Activated B cell treated with CpG ODN at 0.5 μM for 24 hours (primary cell): ENCODE measurements at regions not wholly inside any gene's neighbourhood (a gene's known extent, or its start where the extent isn't known, plus 50 kb on each side); places are given as distances from the start of the nearest gene placed in this dataset.

Source experiments
- ATAC-seq: fragments of 200-7000 bp; cut with Tn5 transposase; one replicate; pipeline ENCODE4 v1.10.0; 2021; ENCODE audit warnings: low read depth, mild to moderate bottlenecking, moderate library complexity
- CTCF ChIA-PET: fragments of 350-600 bp; sonication (Branson Sonifier 250); formaldehyde crosslinking; loops from one replicate; lab custom pipeline; 2021; ENCODE audit warnings: antibody characterized with exemption; lab: Charles Lee
- POLR2A ChIA-PET: fragments of 350-600 bp; sonication (Branson Sonifier 250); formaldehyde crosslinking; loops from one replicate; lab custom pipeline; 2021; ENCODE audit warnings: antibody characterized with exemption; lab: Charles Lee
- DNase-seq: peaks from one replicate; pipeline ENCODE4 v3.0.0; 2022
- H3K27ac Mint-ChIP-seq: one replicate; pipeline ENCODE4 v1.8.0; 2020; ENCODE audit warnings: mixed read lengths
- H3K27me3 Mint-ChIP-seq: one replicate; pipeline ENCODE4 v1.8.0; 2021; ENCODE audit warnings: mixed read lengths
- H3K36me3 Mint-ChIP-seq: one replicate; pipeline ENCODE4 v1.8.0; 2021; ENCODE audit warnings: low read depth, mixed read lengths
- H3K4me1 Mint-ChIP-seq: one replicate; pipeline ENCODE4 v1.8.0; 2021; ENCODE audit warnings: mixed read lengths
- H3K4me3 Mint-ChIP-seq: one replicate; pipeline ENCODE4 v1.8.0; 2020; ENCODE audit warnings: mild to moderate bottlenecking, mixed read lengths
- H3K9me3 Mint-ChIP-seq: one replicate; pipeline ENCODE4 v1.8.0; 2020; ENCODE audit warnings: mixed read lengths
- CTCF ChIP-seq: fragments of 200-600 bp; IDR thresholded peaks from one replicate; pipeline ENCODE4 v1.8.0; 2022; ENCODE audit warnings: antibody characterized with exemption, mild to moderate bottlenecking
- intact Hi-C: fragments of 100-400 bp; cut with micrococcal nuclease; formaldehyde crosslinking; loops from one replicate; pipeline ENCODE4 v1.15.1; 2024

- Mint-ChIP-seq H3K4me3 (no peak overlapping the region), H3K27me3 (no peaks in the 10 kb centered on the region), H3K9me3 (no peaks in the 10 kb centered on the region), H3K4me1 (peaks cover 13% of the 10 kb centered on the region), H3K27ac (no peak overlapping the region), H3K36me3 (no peaks in the 10 kb centered on the region)
- ChIA-PET CTCF (no interaction called here), POLR2A (no interaction called here)
- DNase-seq (no peak), ATAC-seq (no peak)
- TF ChIP-seq CTCF = no peak
- intact Hi-C loops = no loop called here
Measured at GRCh38 chr11:110971140-110971539, 258.9 kb upstream of the ARHGAP20 start.

GRCh38 chr11:110968348-110969062 lies 256.3 kb upstream of the ARHGAP20 start:
- intact Hi-C loops = no loop called here
- TF ChIP-seq CTCF = no peak
- no peak for DNase-seq
- ATAC-seq = no peak
- Mint-ChIP-seq H3K4me3 (no peak overlapping the region), H3K9me3 (no peaks in the 10 kb centered on the region), H3K4me1 (peaks cover 13% of the 10 kb centered on the region), H3K27me3 (peaks cover 4% of the 10 kb centered on the region), H3K36me3 (no peaks in the 10 kb centered on the region), H3K27ac (no peak overlapping the region)
- CTCF ChIA-PET = no interaction called here
- POLR2A ChIA-PET = no interaction called here

DNA sequence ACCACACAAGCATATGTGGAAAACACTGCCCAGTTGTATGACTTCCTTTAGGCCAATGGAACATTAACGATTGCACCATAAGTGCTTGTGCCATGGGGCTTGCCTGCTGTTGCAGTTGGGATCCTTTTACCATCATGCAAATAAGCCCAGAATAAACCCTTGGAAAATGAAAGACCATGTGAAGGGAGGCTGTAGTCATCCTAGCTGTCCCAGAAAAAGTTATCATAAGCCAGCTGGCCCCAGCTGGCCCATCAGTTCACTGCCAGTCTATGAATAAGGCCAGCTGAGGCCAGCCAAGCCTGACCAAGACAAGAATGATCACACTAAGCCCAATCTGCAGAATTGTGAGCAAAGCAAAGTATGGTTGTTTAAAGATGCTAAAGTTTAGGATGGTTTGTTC lies 253.9 kb upstream of the ARHGAP20 start:
- Mint-ChIP-seq H3K9me3 (no peaks in the 10 kb centered on the region), H3K36me3 (no peaks in the 10 kb centered on the region), H3K27me3 (peaks cover 10% of the 10 kb centered on the region), H3K4me3 (no peak overlapping the region), H3K27ac (no peak overlapping the region), H3K4me1 (peaks cover 13% of the 10 kb centered on the region)
- POLR2A ChIA-PET = no interaction called here
- intact Hi-C loops = no loop called here
- no peak for TF ChIP-seq CTCF
- CTCF ChIA-PET = no interaction called here
- ATAC-seq (no peak), DNase-seq (no peak)

GRCh38 chr11:110962921-110963320 lies 250.7 kb upstream of the ARHGAP20 start:
- no peaks in the 10 kb centered on the region for H3K36me3 Mint-ChIP-seq
- H3K4me1 Mint-ChIP-seq = peaks cover 1% of the 10 kb centered on the region
- H3K4me3 Mint-ChIP-seq = no peak overlapping the region
- no peak for TF ChIP-seq CTCF
- DNase-seq (no peak), ATAC-seq (no peak)
- H3K27ac Mint-ChIP-seq = no peak overlapping the region
- no peaks in the 10 kb centered on the region for H3K9me3 Mint-ChIP-seq
- CTCF ChIA-PET = interaction anchor here (0.6 kb wide), 1 partner anchor 700 kb away, joined by 4 read pairs; no protein-coding TSS in a partner anchor
- POLR2A ChIA-PET = no interaction called here
- peaks cover 10% of the 10 kb centered on the region for H3K27me3 Mint-ChIP-seq
- intact Hi-C loops = no loop called here

DNA sequence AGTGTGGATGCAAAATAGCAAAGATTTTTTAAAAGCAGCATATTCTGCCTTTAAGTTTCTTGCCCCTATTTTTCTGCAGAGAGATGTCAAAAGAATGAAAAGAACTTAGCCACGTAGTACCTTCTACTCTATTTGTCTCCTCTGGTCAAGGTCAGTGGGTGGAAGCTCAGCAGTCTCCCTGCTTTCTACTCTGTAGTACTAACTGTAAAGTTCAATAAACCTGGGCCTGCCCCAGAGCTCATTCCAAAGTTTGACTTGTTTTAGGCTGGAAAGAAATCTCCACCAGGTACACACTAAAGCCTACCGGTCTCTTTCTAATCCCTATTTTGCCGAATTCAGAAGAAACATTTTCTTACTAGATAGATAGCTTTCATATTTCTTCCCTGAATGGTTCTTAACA lies 247.9 kb upstream of the ARHGAP20 start:
- ChIA-PET POLR2A (no interaction called here), CTCF (no interaction called here)
- TF ChIP-seq CTCF = no peak
- Mint-ChIP-seq H3K36me3 (no peaks in the 10 kb centered on the region), H3K4me3 (no peak overlapping the region), H3K27me3 (peaks cover 13% of the 10 kb centered on the region), H3K9me3 (no peaks in the 10 kb centered on the region), H3K4me1 (no peaks in the 10 kb centered on the region), H3K27ac (no peak overlapping the region)
- ATAC-seq (no peak), DNase-seq (no peak)
- intact Hi-C loops = no loop called here
